ENCODE measurements at regions not wholly inside any gene's neighbourhood (a gene's known extent, or its start where the extent isn't known, plus 50 kb on each side); places are given as distances from the start of the nearest gene placed in this dataset.

DNA sequence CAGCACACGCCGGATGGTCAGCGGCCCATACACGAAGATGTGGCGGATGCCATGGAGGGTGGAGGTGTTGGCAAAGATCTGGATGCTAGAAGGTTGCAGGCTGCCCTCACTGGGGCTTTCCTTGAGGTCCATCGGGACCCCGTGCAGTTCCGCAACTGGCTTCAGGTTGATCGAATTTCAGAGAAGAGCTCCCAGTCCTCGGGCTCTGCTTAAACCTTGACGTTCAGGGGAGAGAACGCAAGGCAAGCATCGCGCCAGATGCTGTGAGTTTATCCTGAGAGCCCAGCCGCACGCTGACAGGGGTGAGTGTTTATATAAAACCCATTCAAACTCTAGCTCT, 98.7 kb upstream of the CCL2 start:
- DNase-seq = no peak

DNA sequence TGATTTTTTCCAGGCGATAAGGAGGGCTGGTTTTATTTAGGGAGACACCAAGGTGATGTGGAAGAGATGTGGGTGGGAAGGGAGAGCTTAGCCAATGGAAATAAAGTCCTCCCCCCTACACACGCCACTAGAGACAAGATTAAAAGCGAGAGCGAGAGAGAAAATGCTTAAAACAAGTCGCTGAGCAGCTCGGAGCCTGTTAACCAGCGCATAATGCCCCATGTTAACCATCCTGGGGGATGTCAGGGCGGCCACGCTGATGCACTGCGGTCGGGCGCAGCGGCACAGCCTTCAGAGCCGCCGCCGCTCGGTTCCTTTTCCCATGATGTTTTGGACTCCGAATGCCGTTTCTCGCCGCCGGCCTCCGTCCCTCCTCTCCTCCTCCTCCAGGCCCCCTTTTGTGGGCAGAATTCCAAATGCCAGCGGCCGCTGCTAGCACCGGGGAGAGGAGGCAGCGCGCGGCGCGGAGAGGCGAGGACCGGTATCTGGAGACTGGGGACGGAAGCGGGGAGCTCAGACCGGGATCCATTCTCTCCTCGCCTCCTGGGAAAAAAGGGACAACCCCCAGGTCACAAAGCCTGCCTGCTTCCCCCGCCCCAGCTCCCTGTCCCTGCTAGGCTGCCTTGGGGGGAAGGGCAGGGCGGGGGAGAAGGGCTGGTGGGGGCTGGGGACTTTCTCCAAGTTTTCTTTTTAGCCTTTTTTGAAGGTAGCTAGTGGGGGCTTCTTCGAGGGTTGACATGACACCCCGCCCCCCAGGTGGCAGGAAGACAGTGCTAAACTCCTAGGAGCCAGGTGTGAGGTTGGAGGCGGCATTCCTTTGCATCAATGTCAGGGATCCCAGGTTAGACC, 98.1 kb upstream of the CCL2 start:
- no peak for DNase-seq

DNA sequence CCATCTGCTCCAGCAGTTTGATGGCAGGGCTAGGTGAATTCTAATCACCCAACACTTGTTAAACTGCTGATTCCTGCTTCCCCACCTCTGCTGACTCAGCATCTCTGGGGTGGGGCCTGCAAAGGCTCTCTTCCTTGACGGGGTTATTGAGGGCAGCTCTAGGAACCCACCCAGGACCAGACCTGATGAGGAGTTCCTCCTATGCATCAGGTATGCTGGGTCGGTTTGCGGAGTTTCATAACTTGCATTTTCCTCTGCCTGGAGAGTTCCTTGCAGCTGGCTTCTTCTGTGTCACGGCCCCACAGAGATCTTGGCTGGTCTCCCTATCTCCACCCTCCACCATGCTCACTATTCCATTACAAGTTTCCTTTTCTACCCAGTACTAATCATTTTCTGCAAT, 93.4 kb upstream of the CCL2 start:
- DNase-seq = no peak

DNA sequence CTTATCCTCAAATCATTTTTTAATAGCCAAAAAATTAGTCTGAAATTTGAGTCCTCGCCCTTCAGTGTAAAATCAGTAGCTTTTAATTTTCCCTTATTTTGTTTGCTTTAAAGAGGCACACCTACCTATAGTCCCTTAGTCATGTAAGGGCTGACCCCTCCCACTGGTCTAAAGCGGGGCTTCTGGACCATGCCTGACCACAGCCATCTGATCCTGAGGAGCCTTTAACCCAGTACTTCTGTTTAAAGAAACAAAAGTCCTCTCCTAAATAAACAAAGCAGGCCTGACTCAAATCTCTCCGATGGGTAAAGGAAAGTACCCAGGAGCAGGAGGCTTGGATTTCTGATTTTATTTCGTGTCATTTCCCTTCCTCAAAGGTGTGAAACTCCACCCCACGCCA, 92.0 kb upstream of the CCL2 start:
- DNase-seq = no peak

DNA sequence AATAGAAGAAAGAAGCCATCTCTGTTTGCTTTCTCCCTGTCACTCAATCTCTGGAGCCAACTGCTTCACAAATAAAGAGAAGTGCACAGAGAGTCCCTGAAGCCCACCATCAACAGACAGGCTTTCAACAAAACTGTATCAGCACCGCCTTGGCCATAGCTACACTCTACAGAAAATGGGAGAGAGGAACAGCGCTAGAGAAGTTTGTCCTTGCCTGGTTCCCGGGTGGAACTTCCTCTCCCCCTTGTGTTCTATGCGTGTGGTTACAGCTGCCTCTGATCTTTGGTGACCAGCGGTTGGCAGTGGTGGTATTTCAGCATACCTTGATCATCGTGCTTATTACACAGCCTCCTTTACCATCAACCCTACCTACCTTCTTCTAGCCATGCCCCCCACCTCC, 91.4 kb upstream of the CCL2 start:
- DNase-seq = no peak

DNA sequence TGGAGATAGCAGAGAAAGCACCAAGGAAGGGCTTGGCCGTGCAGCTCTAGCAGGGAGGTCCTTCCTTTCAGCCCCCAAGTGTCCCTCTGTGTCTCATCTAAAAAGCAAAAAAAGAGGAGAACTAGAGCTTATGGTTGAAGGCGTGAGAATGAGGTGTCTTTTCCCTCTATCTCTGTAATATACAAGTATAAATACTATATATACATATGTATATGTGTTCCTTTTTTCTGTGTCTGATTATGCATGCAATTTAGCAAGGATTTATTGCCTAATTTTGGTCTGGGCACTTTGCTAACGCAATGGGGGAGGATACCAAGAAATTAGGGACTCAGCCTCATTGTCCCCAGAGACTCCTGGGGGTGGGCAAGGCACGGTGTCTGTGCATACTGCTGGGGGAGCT, 90.2 kb upstream of the CCL2 start:
- no peak for DNase-seq

DNA sequence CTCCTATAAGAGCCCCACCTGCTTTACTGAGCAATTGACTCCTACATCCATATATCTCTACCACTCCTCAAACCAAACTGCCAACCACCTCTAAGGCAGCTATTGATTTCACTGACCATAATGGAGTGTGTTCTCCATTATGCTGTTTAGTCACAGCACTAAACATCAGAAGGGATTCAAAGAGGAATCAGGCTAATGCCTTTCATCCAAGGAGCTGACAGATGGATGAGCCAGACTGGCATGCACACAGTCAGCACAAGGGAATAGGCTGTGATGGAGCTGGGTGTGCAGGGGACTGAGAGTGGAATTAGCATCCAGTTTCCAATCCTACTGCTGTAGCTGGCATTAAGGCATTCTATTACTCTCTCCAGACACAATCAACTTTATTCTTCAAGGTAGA, 88.7 kb upstream of the CCL2 start:
- DNase-seq = no peak

DNA sequence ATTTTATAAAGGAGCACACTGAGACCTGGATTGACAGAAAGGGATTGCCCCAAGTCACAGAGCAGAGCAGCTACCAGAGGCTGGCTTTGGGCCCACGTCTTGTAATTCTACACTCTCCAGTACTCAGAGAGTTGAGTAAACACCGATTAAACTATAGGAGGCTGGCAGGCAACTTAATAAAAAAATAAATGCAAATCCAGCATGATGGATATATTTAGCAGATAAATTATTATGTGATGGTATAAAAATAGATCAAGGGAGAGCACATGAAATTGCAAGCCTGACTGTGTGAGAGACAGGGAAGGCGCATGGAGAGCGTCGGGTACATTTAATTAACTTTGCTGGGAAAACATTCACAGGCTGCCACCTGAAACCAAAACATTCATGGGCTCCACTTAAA, 87.7 kb upstream of the CCL2 start:
- DNase-seq = no peak

DNA sequence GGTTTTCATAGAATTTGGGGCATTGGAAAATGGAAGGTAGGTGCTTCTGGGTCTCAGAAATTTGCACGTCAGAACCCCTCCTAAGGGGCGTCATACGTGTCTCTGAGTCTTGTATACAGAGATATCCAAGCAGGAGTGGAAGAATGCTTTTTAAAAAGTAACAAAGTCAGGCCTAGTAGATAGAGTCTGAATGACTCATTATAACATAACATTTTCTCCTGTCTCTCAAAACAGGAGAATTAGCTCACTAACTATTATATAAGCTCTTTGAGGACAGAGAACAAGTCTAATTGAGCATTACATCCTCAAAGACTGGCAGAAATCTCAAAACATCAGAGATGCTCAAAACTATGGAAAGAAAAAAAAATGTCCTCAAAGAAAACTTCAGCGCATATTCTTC, 86.1 kb upstream of the CCL2 start:
- no peak for DNase-seq

DNA sequence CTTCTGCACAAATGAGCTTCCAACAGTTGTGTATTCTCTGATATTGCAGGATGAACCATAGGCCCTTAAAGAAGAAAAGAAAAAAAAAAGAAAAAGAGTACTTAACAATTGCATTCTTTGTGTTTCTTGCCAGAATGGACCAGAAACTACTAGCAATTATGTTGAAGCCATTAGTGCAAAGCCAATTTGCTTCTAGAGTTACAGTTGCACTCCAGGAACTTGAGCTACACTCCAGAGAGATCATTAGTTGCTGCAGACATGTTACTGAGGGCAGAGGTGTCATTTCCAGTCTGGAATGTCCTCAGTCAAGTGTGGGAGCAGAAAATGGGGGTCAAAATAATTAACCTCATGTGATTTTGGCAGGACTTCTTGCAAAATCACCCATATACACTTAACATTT, 85.6 kb upstream of the CCL2 start:
- no peak for DNase-seq

DNA sequence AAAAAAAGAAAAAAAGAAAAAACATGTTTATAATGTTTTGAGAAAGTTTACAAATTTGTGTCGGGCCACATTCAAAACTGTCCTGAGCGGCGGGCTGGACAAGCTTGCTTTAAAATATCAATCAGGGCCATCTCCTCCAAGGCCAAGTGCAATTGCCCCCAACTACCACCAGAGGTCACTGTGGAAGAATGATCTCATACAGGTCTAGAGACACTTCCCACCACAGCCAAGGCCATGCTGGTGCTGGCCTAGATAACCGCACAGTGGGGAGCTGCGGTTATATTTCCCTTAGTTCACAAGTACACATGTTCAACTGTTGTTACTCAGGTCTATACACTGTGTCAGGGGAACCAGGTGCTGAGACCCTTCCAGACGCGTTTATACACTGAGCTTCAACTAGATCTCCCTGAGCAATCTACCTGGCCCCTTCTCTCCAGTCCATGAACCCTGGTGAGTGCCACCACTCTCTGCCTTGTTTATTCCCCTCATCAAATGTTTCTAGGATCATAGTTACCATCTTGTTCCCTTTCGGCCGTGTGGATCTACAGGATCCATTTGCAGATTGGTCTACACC, 83.8 kb upstream of the CCL2 start:
- peak; percentile 15 to 30 for DNase-seq

DNA sequence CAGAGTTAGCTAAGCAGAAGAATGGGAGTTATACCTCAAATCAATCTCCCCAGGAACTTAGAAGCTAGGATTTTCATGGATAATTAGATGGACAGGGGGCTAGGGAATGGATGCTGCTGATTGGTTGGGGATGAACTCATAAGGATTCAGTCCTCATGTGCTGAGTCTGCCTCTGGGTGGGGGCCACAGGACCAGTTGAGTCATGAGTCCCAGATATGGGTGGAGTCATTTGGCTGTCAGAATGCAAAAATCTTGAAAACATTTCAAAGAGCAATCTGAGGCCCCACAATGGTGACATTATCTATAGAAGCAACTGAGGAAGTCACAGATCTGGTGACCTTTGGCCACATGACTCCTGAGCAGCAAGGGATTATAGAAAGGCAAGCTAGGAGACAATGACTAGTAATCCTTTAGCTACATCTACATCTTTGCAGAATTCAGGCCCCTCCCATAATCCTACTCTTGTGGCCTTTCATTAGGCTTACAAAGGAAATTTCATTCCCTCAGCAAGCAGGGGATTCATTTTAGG, 82.6 kb upstream of the CCL2 start:
- no peak for DNase-seq

DNA sequence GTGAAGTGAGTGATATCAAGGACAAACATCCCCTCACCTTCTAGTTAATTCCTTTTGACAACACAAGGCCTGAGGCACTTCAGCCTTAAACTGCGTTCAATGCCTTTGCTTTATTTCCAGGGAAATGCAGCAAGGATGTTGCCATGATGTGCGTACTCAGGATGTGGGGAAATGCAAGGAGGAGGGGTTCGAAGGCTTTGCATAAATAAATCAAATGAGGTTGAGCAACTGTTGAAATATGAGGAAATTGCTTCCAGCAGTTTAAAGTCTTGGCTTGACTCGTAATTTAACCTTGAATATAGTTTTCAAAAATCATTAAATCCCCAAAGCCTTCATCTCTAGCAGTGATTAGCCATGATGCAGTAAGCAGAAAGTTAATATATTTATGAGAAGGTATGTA, 81.8 kb upstream of the CCL2 start:
- DNase-seq = no peak

DNA sequence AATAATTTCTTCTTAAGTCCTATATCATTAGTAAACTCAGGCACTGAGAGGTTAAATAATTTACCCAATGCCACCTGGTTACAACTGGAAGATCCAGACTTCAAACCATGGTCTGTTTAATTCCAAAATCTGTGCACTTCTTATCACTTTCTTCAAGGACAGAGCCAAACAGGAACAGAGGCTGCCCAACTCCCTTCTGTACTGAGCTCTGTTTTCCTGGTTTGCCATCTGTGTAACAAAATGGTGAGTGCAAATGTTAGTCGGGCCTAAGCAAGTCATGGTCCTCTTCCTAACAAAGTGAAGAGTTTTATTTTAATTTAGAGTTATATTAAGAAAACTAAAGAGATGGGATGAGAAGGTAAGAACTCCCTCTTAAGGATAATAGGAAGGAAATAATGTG, 80.6 kb upstream of the CCL2 start:
- DNase-seq = no peak

DNA sequence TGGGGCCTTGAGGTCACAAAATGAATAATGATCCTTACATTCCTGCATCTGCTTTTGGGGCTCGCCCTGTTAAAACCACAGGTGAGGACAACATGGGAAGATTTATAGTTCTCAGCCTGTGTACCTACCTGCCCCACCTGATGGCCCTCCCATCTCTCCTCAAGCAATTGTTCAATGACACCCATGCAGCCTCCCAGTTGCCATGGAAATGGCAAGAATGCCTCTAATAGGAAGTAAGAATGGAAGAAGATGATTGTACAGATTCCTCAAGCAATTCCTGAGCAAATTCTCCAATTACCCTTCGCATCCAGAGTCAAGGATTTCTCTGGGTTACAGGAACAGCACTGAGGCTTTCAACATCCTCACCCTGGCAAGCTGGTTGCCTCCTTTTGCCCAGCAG, 78.6 kb upstream of the CCL2 start:
- DNase-seq = no peak

DNA sequence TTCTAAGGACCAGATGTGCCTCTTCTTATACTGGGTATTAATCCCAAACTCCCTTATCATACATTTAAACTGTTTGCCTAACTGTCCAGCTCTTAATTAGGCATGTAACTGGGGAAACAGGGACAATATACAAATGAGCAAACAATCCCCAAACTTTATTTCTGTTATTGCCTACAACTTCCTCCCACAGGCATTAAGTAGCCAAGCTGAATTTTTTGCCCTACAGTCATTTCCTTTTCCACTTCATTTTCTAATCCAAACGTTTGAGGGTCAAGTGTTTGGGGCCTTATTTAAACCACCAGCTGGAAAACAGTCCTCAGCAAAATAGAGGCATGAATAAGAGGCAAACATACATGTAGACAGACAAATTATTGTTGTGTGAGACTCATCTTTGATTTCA, 77.4 kb upstream of the CCL2 start:
- no peak for DNase-seq

DNA sequence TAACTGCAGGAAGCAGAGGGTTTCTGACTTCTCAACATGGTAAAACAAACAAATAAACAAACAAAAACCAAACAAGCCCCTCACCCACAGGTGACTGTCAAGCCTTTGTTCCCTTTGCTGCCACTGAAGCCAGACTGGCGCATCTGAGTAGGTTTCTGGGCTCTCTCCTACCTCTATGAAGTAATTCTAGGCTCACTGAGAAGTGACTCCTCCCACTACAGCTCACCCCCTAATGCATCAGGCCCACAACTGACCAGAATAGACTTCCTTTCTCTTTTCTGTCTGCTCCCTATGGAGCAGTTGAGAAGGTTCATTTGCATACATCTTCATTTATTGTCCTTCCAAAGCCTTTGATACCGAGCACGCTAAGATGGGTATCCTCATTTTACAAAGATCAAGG, 77.0 kb upstream of the CCL2 start:
- no peak for DNase-seq

DNA sequence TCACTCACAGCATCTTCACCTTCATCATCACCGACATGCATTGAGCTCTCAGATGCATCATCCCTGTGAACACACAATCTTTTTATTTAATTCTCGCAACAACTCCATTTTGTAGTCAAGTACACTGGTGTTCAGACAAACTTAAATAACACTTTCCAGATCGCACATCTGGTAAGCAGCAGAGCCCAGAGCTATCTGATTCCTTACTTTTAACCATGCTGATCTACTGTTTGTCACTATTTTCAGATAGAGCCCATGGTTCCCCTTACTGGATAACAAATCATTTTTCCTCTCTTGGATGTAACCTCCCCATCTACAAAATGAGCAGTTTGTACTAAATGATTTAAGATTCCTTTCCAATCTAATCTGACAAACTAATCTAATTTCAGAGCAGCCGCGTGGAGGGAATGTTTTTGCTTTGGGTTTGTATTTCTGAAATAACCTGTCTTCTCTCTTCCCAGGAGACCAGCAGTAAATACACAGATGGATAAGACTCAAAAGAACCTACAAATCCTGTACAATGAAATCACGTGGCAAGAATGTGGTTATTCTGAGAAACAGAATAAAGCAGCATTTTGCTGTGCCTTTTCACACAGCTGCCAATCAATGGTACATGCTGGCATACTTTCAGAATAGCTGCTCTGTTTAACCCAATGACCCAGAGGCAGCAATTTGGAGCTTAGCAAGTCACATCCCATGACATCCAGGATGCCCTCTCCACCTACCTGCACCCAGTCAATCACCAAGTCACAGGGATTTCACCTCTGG, 72.9 kb upstream of the CCL2 start:
- DNase-seq = no peak

DNA sequence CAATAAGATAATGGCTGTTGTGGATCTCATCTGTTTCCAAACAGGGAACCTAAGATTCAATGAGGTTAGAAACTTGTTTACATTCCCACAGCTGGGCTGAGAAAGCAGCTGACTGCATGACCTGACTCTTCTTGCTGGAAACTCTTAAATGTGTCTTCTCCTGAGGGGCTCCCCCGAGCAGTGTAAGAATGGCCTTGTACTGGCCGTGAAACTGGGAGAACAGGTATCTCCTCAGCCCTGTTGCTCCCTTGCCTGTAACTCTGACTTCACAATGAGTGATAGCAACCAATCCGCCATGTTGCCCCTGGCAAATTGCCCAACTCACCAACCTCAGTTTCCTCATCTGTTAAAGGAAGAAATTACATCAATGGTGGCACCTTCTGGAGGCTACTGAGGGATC, 59.1 kb upstream of the CCL2 start:
- DNase-seq = no peak

DNA sequence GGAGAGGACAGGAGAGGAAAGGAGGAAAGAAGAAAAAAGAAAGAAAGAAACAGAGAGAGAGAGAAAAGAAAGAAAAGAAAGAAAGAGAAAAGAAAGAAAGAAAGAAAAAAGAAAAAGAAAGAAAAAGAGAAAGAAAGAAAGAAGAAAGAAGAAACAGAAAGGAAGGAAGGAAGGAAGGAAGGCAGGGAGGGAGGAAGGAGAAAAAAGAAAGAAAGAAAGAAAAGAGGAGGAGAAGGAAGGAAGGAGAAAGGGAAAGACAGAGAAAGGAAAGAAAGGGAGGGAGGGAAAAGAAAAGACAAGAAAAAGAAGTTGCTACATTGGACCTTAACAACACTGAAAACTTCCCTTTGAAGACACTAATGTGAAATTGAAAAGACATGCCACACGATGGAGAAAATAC, 56.6 kb upstream of the CCL2 start:
- DNase-seq = no peak

DNA sequence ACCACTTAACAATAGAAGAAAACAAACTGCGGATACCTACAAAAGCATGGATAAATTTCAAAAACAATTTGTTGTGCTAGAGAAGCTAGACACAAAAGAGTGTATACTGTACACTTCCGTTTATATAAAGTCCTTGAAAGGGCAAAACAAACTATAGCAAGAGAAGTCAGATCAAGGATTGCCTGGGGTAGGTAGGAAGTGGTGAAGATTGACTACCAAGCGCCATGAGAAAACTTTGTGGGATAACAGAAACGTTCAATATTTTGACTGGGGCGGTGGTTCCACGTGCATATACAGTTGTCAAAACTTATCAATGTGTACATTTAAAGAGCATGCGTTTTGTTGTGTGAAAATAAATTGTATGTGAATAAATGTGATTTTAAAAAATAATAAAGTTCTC, 55.6 kb upstream of the CCL2 start:
- no peak for DNase-seq

DNA sequence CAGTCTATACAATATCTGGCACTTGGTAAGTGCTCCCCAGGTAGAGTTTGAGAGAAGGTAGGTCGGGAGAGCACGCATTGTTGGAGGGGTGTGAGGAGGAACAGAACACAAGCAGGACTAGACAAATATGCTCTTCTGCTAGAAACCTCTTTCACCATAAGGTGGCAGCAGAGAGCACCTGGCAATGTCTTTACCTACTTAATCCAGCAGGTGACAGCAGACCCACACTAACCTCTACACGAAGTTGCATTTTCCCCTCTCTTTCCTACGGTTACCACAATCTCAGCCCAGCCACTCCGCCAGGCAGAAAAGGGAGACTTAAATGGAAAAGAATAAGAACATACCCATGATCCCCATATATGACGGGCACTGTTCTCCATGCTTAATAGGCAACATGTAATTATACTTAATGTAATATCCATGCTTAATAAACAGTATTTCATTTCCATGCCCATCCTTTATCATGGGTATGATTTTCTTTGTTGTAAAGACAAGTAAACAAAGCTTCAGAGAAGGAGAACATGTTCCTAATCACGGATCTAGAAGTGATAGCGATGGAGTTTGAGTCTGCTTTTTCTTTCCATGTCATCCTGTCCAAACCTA, 55.1 kb upstream of the CCL2 start:
- DNase-seq = peak; percentile 69 to 70

DNA sequence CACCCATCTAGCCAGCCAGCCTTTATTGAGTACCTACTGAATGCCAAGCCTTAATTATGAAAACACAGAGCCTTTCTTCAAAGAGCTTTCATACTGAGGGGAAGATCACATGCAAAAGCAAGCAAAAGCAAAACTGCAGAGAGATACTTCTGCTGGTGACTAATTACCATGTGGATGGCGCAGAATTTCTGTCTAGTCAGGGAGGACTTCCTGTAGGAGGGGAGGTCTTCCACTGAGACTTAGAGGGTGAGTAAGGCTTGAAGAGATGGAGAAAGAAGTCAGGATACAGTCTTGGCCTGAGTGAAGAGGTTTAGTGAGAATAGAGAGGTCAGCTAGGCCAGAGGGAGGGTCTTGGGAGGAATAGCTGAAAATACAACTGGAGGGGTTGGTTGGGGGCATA, 53.9 kb upstream of the CCL2 start:
- DNase-seq = no peak

DNA sequence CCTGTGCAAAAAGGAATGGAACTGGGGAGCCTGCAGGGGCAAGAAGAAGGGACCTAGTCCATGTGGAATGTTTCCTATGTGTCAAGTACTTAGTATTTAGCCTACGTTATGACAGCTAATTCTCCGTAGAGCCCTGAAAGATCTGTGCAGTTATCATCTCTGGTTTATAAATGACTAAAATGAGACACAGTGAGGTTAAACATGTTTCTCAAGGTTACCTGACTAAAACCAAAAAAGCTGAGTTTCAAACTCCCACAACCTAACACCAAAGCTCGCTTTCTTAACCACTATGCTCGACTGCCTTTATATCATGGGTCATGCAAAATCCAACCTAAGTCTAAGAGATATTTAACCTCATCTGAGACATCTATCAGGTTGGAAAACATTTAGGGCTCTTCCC, 53.3 kb upstream of the CCL2 start:
- DNase-seq = no peak
